Suprapubic skin (tissue), 4 donors: ENCODE measurements at regions not wholly inside any gene's neighbourhood (a gene's known extent, or its start where the extent isn't known, plus 50 kb on each side); places are given as distances from the start of the nearest gene placed in this dataset.

Source experiments
- DNase-seq, 2 donors: peaks; one replicate each; pipeline ENCODE4 v3.0.0-alpha.2; 2019; ENCODE audit warnings: low spot score in 2 of 2
- H3K27ac ChIP-seq: fragments of 200-600 bp; sonication (generic); one replicate; pipeline ENCODE4 v1.5.1; 2019
- H3K27me3 ChIP-seq: fragments of 200-600 bp; sonication (generic); one replicate; pipeline ENCODE4 v1.5.1; 2019
- H3K36me3 ChIP-seq: fragments of 200-600 bp; sonication (generic); one replicate; pipeline ENCODE4 v1.5.1; 2019
- H3K4me1 ChIP-seq: fragments of 200-600 bp; sonication (generic); one replicate; pipeline ENCODE4 v1.5.1; 2019
- H3K4me3 ChIP-seq: fragments of 200-600 bp; sonication (generic); one replicate; pipeline ENCODE4 v1.5.1; 2019; ENCODE audit warnings: mild to moderate bottlenecking
- H3K9me3 ChIP-seq: fragments of 200-600 bp; sonication (generic); one replicate; pipeline ENCODE4 v1.5.1; 2019
- EP300 ChIP-seq: sonication (generic); formaldehyde crosslinking; IDR thresholded peaks from one replicate; pipeline ENCODE4 v1.6.1; 2017; ENCODE audit warnings: antibody characterized with exemption
- POLR2A ChIP-seq, 2 donors: fragments of 450-650 bp; IDR thresholded peaks; one replicate each; pipeline ENCODE4 v1.6.1; 2017; ENCODE audit warnings: antibody characterized with exemption in 2 of 2, mild to moderate bottlenecking in 2 of 2, moderate library complexity in 2 of 2
- POLR2AphosphoS5 ChIP-seq, 3 donors: sonication (generic); formaldehyde crosslinking; IDR thresholded peaks; one replicate each; pipeline ENCODE4 v1.6.1; 2017; ENCODE audit warnings: antibody characterized with exemption in 3 of 3
- WGBS: methylation state at CpG from one replicate; pipeline ENCODE4 v1.1.5; 2018; 5-methylcytosine and 5-hydroxymethylcytosine counted together
- TF ChIP-seq, protein P1 (sequence below), 2 donors: fragments of 200-600 bp in 1 of 2; fragments of 450-650 bp in 1 of 2; sonication (generic) in 1 of 2; IDR thresholded peaks; one replicate each; pipeline ENCODE4 v1.5.1; 2016 to 2019; ENCODE audit warnings: antibody characterized with exemption in 2 of 2, mild to moderate bottlenecking in 1 of 2, moderate library complexity in 1 of 2

DNA sequence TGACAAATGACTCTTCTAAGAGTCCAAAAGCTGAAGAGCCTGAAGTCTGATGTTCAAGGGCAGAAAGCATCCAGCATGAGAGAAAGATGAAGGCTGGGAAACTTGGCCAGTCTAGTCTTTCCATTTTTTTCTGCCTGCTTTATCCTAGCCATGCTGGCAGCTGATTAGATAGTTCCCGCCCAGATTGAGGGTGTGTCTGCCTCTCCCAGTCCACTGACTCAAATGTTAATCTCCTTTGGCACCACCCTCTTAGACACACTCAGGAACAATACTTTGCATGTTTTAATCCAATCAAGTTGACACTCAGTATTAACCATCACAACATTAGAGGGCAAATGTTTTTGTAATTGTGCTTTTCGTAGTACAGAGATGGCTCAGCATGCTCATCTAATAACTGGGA lies 267.5 kb upstream of the KLHL1 start:
- Histone ChIP-seq H3K27ac (no peak overlapping the region), H3K4me3 (no peak overlapping the region), H3K36me3 (no peaks in the 10 kb centered on the region), H3K9me3 (no peaks in the 10 kb centered on the region), H3K4me1 (no peaks in the 10 kb centered on the region), H3K27me3 (no peaks in the 10 kb centered on the region)
- TF ChIP-seq POLR2AphosphoS5 (IDR thresholded peaks at IDR 0.05) (no peak), EP300 (no peak), POLR2A (IDR thresholded peaks at IDR 0.05) (no peak)
- TF ChIP-seq, protein P1, sequence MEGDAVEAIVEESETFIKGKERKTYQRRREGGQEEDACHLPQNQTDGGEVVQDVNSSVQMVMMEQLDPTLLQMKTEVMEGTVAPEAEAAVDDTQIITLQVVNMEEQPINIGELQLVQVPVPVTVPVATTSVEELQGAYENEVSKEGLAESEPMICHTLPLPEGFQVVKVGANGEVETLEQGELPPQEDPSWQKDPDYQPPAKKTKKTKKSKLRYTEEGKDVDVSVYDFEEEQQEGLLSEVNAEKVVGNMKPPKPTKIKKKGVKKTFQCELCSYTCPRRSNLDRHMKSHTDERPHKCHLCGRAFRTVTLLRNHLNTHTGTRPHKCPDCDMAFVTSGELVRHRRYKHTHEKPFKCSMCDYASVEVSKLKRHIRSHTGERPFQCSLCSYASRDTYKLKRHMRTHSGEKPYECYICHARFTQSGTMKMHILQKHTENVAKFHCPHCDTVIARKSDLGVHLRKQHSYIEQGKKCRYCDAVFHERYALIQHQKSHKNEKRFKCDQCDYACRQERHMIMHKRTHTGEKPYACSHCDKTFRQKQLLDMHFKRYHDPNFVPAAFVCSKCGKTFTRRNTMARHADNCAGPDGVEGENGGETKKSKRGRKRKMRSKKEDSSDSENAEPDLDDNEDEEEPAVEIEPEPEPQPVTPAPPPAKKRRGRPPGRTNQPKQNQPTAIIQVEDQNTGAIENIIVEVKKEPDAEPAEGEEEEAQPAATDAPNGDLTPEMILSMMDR (IDR thresholded peaks at IDR 0.05) = no peak
- WGBS = 64% methylated on average over 2 of the region's 2 CpGs
- no peak for DNase-seq

DNA sequence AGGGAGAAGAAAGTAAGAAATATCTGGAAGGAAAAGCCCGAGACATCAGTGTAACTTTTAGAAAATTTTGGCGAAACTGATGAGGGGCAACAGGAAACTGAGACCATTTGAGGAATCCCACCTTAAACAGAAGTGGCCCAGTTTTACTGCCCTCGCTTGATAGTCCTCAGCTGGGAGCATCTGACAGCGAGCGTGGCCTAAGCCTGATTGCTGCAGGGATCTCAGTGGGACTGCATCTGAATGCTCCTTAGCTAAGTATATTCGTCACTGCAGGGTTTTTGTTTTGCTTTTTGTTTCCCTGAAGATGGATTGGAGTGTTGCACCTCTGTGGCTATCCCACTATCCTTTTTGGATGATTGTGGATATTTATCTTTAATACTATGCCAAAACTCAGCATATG lies 262.7 kb upstream of the KLHL1 start:
- TF ChIP-seq EP300 = no peak
- no peak for TF ChIP-seq POLR2A (IDR thresholded peaks at IDR 0.05)
- no peak for TF ChIP-seq POLR2AphosphoS5 (IDR thresholded peaks at IDR 0.05)
- TF ChIP-seq, protein P1 (IDR thresholded peaks at IDR 0.05) = no peak
- Histone ChIP-seq H3K4me1 (no peaks in the 10 kb centered on the region), H3K4me3 (no peak overlapping the region), H3K27ac (no peak overlapping the region), H3K9me3 (no peaks in the 10 kb centered on the region), H3K27me3 (no peaks in the 10 kb centered on the region), H3K36me3 (no peaks in the 10 kb centered on the region)
- 67% methylated on average over 6 of the region's 6 CpGs for WGBS
- DNase-seq = no peak

DNA sequence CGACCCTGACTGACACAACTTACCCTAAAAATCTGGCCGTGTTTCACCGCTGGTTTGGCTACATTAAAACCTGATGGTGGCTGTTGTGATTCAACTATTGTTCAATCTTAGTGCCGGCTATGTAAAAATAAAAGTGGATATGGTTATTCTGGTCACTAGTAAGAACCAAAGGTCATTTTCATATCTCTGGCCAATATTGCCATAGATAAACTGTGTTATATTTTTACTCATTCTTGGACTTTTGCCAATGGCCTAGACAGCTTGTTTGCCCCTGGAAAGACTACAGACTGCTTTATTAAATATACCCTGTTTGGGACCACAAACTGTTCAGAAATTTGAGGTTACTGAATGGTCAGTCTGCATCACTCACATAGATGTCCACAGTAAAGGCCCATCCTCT lies 258.5 kb upstream of the KLHL1 start:
- TF ChIP-seq EP300 = no peak
- no peak for TF ChIP-seq POLR2AphosphoS5 (IDR thresholded peaks at IDR 0.05)
- no peak for TF ChIP-seq POLR2A (IDR thresholded peaks at IDR 0.05)
- TF ChIP-seq, protein P1 (IDR thresholded peaks at IDR 0.05) = no peak
- DNase-seq = no peak
- Histone ChIP-seq H3K4me1 (no peaks in the 10 kb centered on the region), H3K9me3 (no peaks in the 10 kb centered on the region), H3K4me3 (no peak overlapping the region), H3K27ac (no peak overlapping the region), H3K27me3 (no peaks in the 10 kb centered on the region), H3K36me3 (no peaks in the 10 kb centered on the region)
- WGBS = 88% methylated on average over 4 of the region's 4 CpGs

DNA sequence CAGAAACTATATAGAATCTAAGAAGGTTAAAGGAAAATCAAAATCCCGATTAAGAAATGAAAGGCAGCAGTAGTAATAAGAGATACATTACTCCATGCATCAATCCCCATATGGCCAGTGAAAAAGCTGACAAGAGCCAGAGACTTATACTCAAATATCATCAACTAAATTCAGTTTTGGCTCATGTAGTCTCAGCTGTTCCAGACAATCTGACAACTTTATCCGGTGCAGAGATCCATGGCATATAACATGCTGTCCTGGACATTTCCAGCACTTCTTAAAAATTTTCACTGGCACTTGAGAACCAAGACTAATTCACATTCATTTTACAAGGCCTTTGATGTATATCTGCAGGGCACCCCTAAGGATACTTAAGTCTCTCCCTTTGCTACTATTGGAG lies 255.7 kb upstream of the KLHL1 start:
- no peak for TF ChIP-seq POLR2AphosphoS5 (IDR thresholded peaks at IDR 0.05)
- TF ChIP-seq POLR2A (IDR thresholded peaks at IDR 0.05) = no peak
- TF ChIP-seq, protein P1 (IDR thresholded peaks at IDR 0.05) = no peak
- no peak for TF ChIP-seq EP300
- Histone ChIP-seq H3K4me1 (no peaks in the 10 kb centered on the region), H3K27me3 (no peaks in the 10 kb centered on the region), H3K9me3 (no peaks in the 10 kb centered on the region), H3K27ac (no peak overlapping the region), H3K4me3 (no peak overlapping the region), H3K36me3 (no peaks in the 10 kb centered on the region)
- no peak for DNase-seq
- 71% methylated on average over 2 of the region's 2 CpGs for WGBS

DNA sequence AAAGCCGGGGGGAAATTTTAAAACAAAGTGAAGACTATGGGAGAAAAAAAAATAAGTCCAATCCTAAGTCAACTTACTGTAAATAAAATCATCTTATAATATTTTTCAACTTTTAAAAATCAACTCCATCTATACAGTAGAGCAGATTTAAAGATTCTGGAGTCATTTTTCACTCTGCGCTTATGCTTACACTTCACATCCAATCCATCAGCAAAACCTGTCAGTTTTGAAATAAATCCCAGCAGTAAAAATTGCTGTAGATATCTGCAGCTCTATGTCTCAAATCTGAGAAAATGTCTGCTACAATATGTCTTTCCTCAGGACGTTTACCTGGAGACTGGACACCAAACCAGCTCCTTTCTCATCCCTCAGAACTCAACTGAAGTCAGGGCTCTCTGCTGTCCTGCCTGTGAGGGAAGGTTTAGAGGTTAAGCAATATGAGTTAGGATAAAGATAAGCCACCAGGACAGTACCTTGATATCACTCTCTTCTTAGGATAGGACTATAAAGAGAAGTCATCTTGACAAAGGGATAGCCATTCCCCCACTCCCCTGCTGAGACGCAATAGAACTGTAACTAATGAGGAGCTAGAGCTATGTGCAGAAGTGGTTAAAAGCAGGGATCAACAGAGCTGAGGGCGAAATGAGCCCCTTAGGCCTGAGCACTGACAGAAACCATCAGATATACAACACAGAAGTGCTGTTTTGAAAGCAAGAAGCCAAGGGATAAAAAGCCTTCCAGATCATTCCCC lies 254.7 kb upstream of the KLHL1 start:
- H3K27ac ChIP-seq = no peak overlapping the region
- TF ChIP-seq, protein P1 (IDR thresholded peaks at IDR 0.05) = no peak
- TF ChIP-seq POLR2A (IDR thresholded peaks at IDR 0.05) (no peak), POLR2AphosphoS5 (IDR thresholded peaks at IDR 0.05) (no peak)
- H3K9me3 ChIP-seq = no peaks in the 10 kb centered on the region
- no peak overlapping the region for H3K4me3 ChIP-seq
- 56% methylated on average over 5 of the region's 5 CpGs for WGBS
- DNase-seq = no peak
- no peaks in the 10 kb centered on the region for H3K4me1 ChIP-seq
- H3K36me3 ChIP-seq = no peaks in the 10 kb centered on the region
- no peaks in the 10 kb centered on the region for H3K27me3 ChIP-seq
